ENCODE measurements at regions not wholly inside any gene's neighbourhood (a gene's known extent, or its start where the extent isn't known, plus 50 kb on each side); places are given as distances from the start of the nearest gene placed in this dataset.
"Not testable (repeated sequence)": the region's sequence is repeated elsewhere in the genome, so short reads cannot be mapped to it uniquely, and the experiment has no call there.

- H3K36me3 ChIP-seq (replicated peaks; ENCODE audit: insufficient read depth, low read depth) = no peaks in the 10 kb centered on the region
- no peaks in the 10 kb centered on the region for H3K9me2 ChIP-seq (replicated peaks; ENCODE audit: insufficient read depth)
- no peak overlapping the region for H3K4me2 ChIP-seq
- H3K27ac ChIP-seq = no peak overlapping the region
- H3K4me1 ChIP-seq (ENCODE audit: insufficient read depth) = no peaks in the 10 kb centered on the region
- DNase-seq (ENCODE audit: low spot score) = no peak
- H3K79me2 ChIP-seq = no peaks in the 10 kb centered on the region
- H3K9me3 ChIP-seq (ENCODE audit: low read depth) = no peaks in the 10 kb centered on the region
- WGBS (ENCODE audit: low lambda C conversion rate, missing lambda C conversion rate) = 96% methylated on average over 2 of the region's 2 CpGs
- no peaks in the 10 kb centered on the region for H3K27me3 ChIP-seq
- H2AFZ ChIP-seq = no peak overlapping the region
- no peaks in the 10 kb centered on the region for H4K20me1 ChIP-seq (ENCODE audit: insufficient read depth, poor library complexity, severe bottlenecking)
- TF ChIP-seq, protein P1, sequence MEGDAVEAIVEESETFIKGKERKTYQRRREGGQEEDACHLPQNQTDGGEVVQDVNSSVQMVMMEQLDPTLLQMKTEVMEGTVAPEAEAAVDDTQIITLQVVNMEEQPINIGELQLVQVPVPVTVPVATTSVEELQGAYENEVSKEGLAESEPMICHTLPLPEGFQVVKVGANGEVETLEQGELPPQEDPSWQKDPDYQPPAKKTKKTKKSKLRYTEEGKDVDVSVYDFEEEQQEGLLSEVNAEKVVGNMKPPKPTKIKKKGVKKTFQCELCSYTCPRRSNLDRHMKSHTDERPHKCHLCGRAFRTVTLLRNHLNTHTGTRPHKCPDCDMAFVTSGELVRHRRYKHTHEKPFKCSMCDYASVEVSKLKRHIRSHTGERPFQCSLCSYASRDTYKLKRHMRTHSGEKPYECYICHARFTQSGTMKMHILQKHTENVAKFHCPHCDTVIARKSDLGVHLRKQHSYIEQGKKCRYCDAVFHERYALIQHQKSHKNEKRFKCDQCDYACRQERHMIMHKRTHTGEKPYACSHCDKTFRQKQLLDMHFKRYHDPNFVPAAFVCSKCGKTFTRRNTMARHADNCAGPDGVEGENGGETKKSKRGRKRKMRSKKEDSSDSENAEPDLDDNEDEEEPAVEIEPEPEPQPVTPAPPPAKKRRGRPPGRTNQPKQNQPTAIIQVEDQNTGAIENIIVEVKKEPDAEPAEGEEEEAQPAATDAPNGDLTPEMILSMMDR (IDR thresholded peaks at IDR 0.05; ENCODE audit: poor library complexity) = no peak
- TF ChIP-seq EZH2 (IDR thresholded peaks at IDR 0.05; ENCODE audit: borderline replicate concordance) (no peak), EZH2phosphoT487 (IDR thresholded peaks at IDR 0.05; ENCODE audit: low read depth, severe bottlenecking, unreplicated experiment) (no peak)
- no peak overlapping the region for H3K4me3 ChIP-seq
These were observed 216.3 kb downstream of the HHIP start for GRCh38 chr4:144862210-144862609.

DNA sequence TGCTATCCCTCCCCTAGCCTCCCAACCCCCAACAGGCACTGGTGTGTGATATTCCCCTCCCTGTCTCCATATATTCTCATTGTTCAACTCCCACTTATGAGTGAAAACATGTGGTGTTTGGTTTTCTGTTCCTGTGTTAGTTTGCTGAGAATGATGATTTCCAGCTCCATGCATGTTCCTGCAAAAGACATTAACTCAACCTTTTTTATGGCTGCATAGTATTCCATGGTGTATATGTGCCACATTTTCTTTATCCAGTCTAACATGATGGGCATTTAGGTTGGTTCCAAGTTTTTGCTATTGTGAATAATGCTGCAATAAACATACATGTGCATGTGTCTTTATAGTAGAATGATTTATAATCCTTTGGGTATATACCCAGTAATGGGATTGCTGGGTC, 218.9 kb downstream of the HHIP start:
- not testable (repeated sequence) for H3K27ac ChIP-seq; H3K4me3 ChIP-seq; H2AFZ ChIP-seq; H3K9me3 ChIP-seq (ENCODE audit: low read depth); H3K36me3 ChIP-seq (replicated peaks; ENCODE audit: insufficient read depth, low read depth); H3K4me1 ChIP-seq (ENCODE audit: insufficient read depth); H3K4me2 ChIP-seq; DNase-seq (ENCODE audit: low spot score); H3K79me2 ChIP-seq; H3K27me3 ChIP-seq; H3K9me2 ChIP-seq (replicated peaks; ENCODE audit: insufficient read depth); H4K20me1 ChIP-seq (ENCODE audit: insufficient read depth, poor library complexity, severe bottlenecking)

DNA sequence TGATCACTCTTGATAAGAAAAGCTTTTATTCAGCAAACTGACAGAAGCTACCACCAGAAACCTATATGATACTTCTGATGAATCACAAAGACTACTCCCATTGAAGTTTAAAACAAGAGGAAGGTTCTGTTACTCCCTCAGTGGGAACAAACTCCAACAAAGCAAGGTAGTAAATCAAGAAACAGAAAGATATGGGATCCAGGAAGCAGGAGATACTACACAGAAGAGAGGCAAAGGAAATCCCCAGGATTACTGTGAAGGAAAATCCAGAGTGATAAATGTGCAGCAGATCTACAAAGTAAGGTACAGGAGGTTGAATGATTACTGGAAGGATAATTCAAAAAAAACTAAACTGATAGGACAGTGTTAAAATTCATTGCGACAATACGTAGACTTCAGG, 222.4 kb downstream of the HHIP start:
- WGBS (ENCODE audit: low lambda C conversion rate, missing lambda C conversion rate) = 59% methylated on average over 2 of the region's 2 CpGs
- Histone ChIP-seq H3K27ac (peak overlapping the region; percentile 70), H3K4me1 (ENCODE audit: insufficient read depth) (peaks cover 5% of the 10 kb centered on the region), H3K36me3 (replicated peaks; ENCODE audit: insufficient read depth, low read depth) (no peaks in the 10 kb centered on the region), H3K9me3 (ENCODE audit: low read depth) (no peaks in the 10 kb centered on the region), H4K20me1 (ENCODE audit: insufficient read depth, poor library complexity, severe bottlenecking) (no peaks in the 10 kb centered on the region), H3K4me2 (no peak overlapping the region), H3K9me2 (replicated peaks; ENCODE audit: insufficient read depth) (no peaks in the 10 kb centered on the region), H3K79me2 (no peaks in the 10 kb centered on the region), H3K4me3 (no peak overlapping the region), H3K27me3 (no peaks in the 10 kb centered on the region), H2AFZ (no peak overlapping the region)
- peak; percentile 20 for DNase-seq (ENCODE audit: low spot score)
- TF ChIP-seq, protein P1 (IDR thresholded peaks at IDR 0.05; ENCODE audit: poor library complexity) = no peak
- no peak for TF ChIP-seq EZH2phosphoT487 (IDR thresholded peaks at IDR 0.05; ENCODE audit: low read depth, severe bottlenecking, unreplicated experiment)
- TF ChIP-seq EZH2 (IDR thresholded peaks at IDR 0.05; ENCODE audit: borderline replicate concordance) = no peak

DNA sequence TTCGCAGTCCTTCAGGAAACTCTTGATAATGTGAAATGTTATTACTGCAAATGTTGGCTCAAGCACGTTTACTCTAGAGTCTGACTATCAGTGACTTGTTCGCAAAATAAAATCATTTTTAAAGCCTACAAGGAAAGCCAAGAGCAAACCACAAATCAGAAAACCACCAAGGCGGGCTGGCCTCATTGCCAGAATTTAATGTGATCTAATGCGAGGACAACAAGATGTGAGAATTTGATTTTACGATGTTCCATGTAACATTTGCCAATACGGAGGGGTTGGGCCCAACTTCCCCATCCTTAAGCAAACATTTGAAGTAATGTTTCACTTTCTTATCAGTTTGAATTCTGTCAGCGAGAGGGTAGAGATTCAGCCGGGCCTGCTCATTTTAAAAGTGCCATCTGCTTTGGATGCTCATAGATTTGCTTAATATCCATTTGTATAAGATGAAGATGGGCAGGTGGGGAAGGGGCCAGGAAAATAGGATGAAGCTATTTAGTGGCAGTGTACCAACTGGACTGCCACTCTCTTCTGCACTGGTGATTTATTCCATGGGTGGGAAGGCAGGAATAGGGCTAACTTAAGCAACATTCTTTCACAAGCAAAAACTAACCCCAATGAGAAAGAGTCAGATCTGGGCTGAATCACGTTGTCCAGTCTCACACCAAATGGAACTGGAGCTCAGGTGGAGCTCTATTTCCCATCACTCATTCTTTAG, 225.3 kb downstream of the ANAPC10 start:
- H3K79me2 ChIP-seq = no peaks in the 10 kb centered on the region
- H3K27me3 ChIP-seq = no peaks in the 10 kb centered on the region
- no peak overlapping the region for H2AFZ ChIP-seq
- peak; percentile 10 for DNase-seq (ENCODE audit: low spot score)
- no peaks in the 10 kb centered on the region for H3K9me2 ChIP-seq (replicated peaks; ENCODE audit: insufficient read depth)
- WGBS (ENCODE audit: low lambda C conversion rate, missing lambda C conversion rate) = 35% methylated on average over 10 of the region's 10 CpGs
- peak overlapping the region; percentile 53 for H3K4me2 ChIP-seq
- no peaks in the 10 kb centered on the region for H3K9me3 ChIP-seq (ENCODE audit: low read depth)
- H4K20me1 ChIP-seq (ENCODE audit: insufficient read depth, poor library complexity, severe bottlenecking) = no peaks in the 10 kb centered on the region
- no peak overlapping the region for H3K4me3 ChIP-seq
- peak overlapping the region; percentile 69 for H3K27ac ChIP-seq
- TF ChIP-seq EZH2 (IDR thresholded peaks at IDR 0.05; ENCODE audit: borderline replicate concordance) (no peak), EZH2phosphoT487 (IDR thresholded peaks at IDR 0.05; ENCODE audit: low read depth, severe bottlenecking, unreplicated experiment) (no peak)
- TF ChIP-seq, protein P1 (IDR thresholded peaks at IDR 0.05; ENCODE audit: poor library complexity) = no peak
- H3K36me3 ChIP-seq (replicated peaks; ENCODE audit: insufficient read depth, low read depth) = no peaks in the 10 kb centered on the region
- peaks cover 5% of the 10 kb centered on the region for H3K4me1 ChIP-seq (ENCODE audit: insufficient read depth)

All from hepatocyte (in vitro differentiated cells).